ENCODE measurements at regions not wholly inside any gene's neighbourhood (a gene's known extent, or its start where the extent isn't known, plus 50 kb on each side); places are given as distances from the start of the nearest gene placed in this dataset.

GRCh38 chr5:35335752-35336151, 105.5 kb upstream of the PRLR start:
- Histone ChIP-seq H3K4me1 (no peaks in the 10 kb centered on the region), H3K9me3 (no peaks in the 10 kb centered on the region), H3K27me3 (no peaks in the 10 kb centered on the region), H3K4me3 (no peak overlapping the region), H3K27ac (no peak overlapping the region), H3K36me3 (no peaks in the 10 kb centered on the region)
- TF ChIP-seq POLR2A (IDR thresholded peaks at IDR 0.05) (no peak), CTCF (IDR thresholded peaks at IDR 0.05) (no peak)
- no peak for DNase-seq

GRCh38 chr5:35333366-35333765, 103.1 kb upstream of the PRLR start:
- Histone ChIP-seq H3K27me3 (no peaks in the 10 kb centered on the region), H3K4me3 (no peak overlapping the region), H3K9me3 (no peaks in the 10 kb centered on the region), H3K36me3 (no peaks in the 10 kb centered on the region), H3K27ac (no peak overlapping the region), H3K4me1 (no peaks in the 10 kb centered on the region)
- no peak for DNase-seq
- no peak for TF ChIP-seq POLR2A (IDR thresholded peaks at IDR 0.05)
- no peak for TF ChIP-seq CTCF (IDR thresholded peaks at IDR 0.05)

GRCh38 chr5:35331956-35332950, 102.0 kb upstream of the PRLR start:
- H3K27ac ChIP-seq: no peak overlapping the region
- TF ChIP-seq CTCF (IDR thresholded peaks at IDR 0.05) (no peak), POLR2A (IDR thresholded peaks at IDR 0.05) (no peak)
- H3K4me3 ChIP-seq: no peak overlapping the region
- no peak for DNase-seq
- no peaks in the 10 kb centered on the region for H3K9me3 ChIP-seq
- no peaks in the 10 kb centered on the region for H3K4me1 ChIP-seq
- H3K27me3 ChIP-seq: no peaks in the 10 kb centered on the region
- H3K36me3 ChIP-seq: no peaks in the 10 kb centered on the region

- no peaks in the 10 kb centered on the region for H3K4me1 ChIP-seq
- no peak overlapping the region for H3K27ac ChIP-seq
- no peaks in the 10 kb centered on the region for H3K36me3 ChIP-seq
- H3K4me3 ChIP-seq: no peak overlapping the region
- H3K9me3 ChIP-seq: no peaks in the 10 kb centered on the region
- no peak for DNase-seq
- TF ChIP-seq POLR2A (IDR thresholded peaks at IDR 0.05) (no peak), CTCF (IDR thresholded peaks at IDR 0.05) (no peak)
- H3K27me3 ChIP-seq: no peaks in the 10 kb centered on the region
These were observed 95.5 kb upstream of the PRLR start for GRCh38 chr5:35325836-35326235.

GRCh38 chr5:35324679-35325078, 94.4 kb upstream of the PRLR start:
- no peak overlapping the region for H3K4me3 ChIP-seq
- no peaks in the 10 kb centered on the region for H3K27me3 ChIP-seq
- no peak overlapping the region for H3K27ac ChIP-seq
- TF ChIP-seq POLR2A (IDR thresholded peaks at IDR 0.05) (no peak), CTCF (IDR thresholded peaks at IDR 0.05) (no peak)
- no peaks in the 10 kb centered on the region for H3K36me3 ChIP-seq
- no peak for DNase-seq
- H3K9me3 ChIP-seq: no peaks in the 10 kb centered on the region
- H3K4me1 ChIP-seq: no peaks in the 10 kb centered on the region

Data from Peyer's patch (tissue), 4 donors.